Neural progenitor cell (in vitro differentiated cells): ENCODE measurements at regions not wholly inside any gene's neighbourhood (a gene's known extent, or its start where the extent isn't known, plus 50 kb on each side); places are given as distances from the start of the nearest gene placed in this dataset.

Source experiments
- DNase-seq: peaks from one replicate; pipeline ENCODE4 v3.0.0-alpha.2; 2016; ENCODE audit warnings: low spot score
- H2AFZ ChIP-seq: fragments of 200-600 bp; sonication (generic); replicated peaks from 2 replicates; pipeline ENCODE4 v1.6.1; 2016; ENCODE audit warnings: antibody characterized with exemption
- H3F3A ChIP-seq: fragments of 200-600 bp; sonication (generic); 2 replicates; pipeline ENCODE4 v1.6.1; 2016; ENCODE audit warnings: antibody characterized with exemption, low read depth
- H3K27ac ChIP-seq: fragments of 200-600 bp; sonication (generic); 2 replicates; pipeline ENCODE4 v1.5.1; 2016; ENCODE audit warnings: mild to moderate bottlenecking
- H3K27me3 ChIP-seq: fragments of 200-600 bp; sonication (generic); 2 replicates; pipeline ENCODE4 v1.6.1; 2016; ENCODE audit warnings: mild to moderate bottlenecking, moderate library complexity
- H3K36me3 ChIP-seq: fragments of 200-600 bp; sonication (generic); 2 replicates; pipeline ENCODE4 v1.5.1; 2016
- H3K4me1 ChIP-seq: fragments of 200-600 bp; sonication (generic); 2 replicates; pipeline ENCODE4 v1.6.1; 2016; ENCODE audit warnings: mixed run types
- H3K4me2 ChIP-seq: fragments of 200-600 bp; sonication (generic); 2 replicates; pipeline ENCODE4 v1.6.1; 2016
- H3K4me3 ChIP-seq: fragments of 200-600 bp; sonication (generic); 2 replicates; pipeline ENCODE4 v1.5.1; 2016
- H3K79me2 ChIP-seq: fragments of 200-600 bp; sonication (generic); 2 replicates; pipeline ENCODE4 v1.6.1; 2016; ENCODE audit warnings: low read depth
- H3K9ac ChIP-seq: fragments of 200-600 bp; sonication (generic); 2 replicates; pipeline ENCODE4 v1.6.1; 2016
- H3K9me3 ChIP-seq: fragments of 200-600 bp; sonication (generic); 2 replicates; pipeline ENCODE4 v1.5.1; 2016; ENCODE audit warnings: low read depth
- H4K20me1 ChIP-seq: fragments of 200-600 bp; sonication (generic); 2 replicates; pipeline ENCODE4 v1.6.1; 2016; ENCODE audit warnings: low read depth
- H3K27ac Mint-ChIP-seq: 3 replicates; pipeline ENCODE4 v1.8.0; 2021; ENCODE audit warnings: mixed read lengths
- H3K27me3 Mint-ChIP-seq: 2 replicates; pipeline ENCODE4 v1.8.0; 2022; ENCODE audit warnings: low read depth, mild to moderate bottlenecking, inconsistent platforms, moderate library complexity, mixed read lengths; ENCODE audit not compliant: insufficient read depth
- H3K36me3 Mint-ChIP-seq: 3 replicates; pipeline ENCODE4 v1.8.0; 2021; ENCODE audit warnings: mixed read lengths
- H3K4me1 Mint-ChIP-seq: 3 replicates; pipeline ENCODE4 v1.8.0; 2021; ENCODE audit warnings: mixed read lengths
- H3K4me3 Mint-ChIP-seq: 3 replicates; pipeline ENCODE4 v1.8.0; 2021; ENCODE audit warnings: mild to moderate bottlenecking, moderate library complexity, mixed read lengths
- H3K9me3 Mint-ChIP-seq: 3 replicates; pipeline ENCODE4 v1.8.0; 2020; ENCODE audit warnings: mixed read lengths
- CTCF ChIP-seq: fragments of 200-600 bp; sonication (generic); IDR thresholded peaks from 2 replicates; pipeline ENCODE4 v1.5.1; 2017; ENCODE audit warnings: antibody characterized with exemption, mild to moderate bottlenecking
- EZH2 ChIP-seq: fragments of 200-600 bp; sonication (generic); IDR thresholded peaks from 2 replicates; pipeline ENCODE4 v1.6.1; 2017; ENCODE audit warnings: antibody characterized with exemption, mild to moderate bottlenecking, moderate library complexity
- EZH2phosphoT487 ChIP-seq: fragments of 200-600 bp; sonication (generic); IDR thresholded peaks from 2 replicates; pipeline ENCODE4 v1.6.1; 2017; ENCODE audit warnings: antibody characterized with exemption

- Histone ChIP-seq H2AFZ (no peak overlapping the region), H3K9me3 (no peaks in the 10 kb centered on the region), H3F3A (no peaks in the 10 kb centered on the region), H4K20me1 (no peaks in the 10 kb centered on the region), H3K4me1 (peaks cover 4% of the 10 kb centered on the region), H3K36me3 (no peaks in the 10 kb centered on the region), H3K4me2 (no peak overlapping the region), H3K4me3 (no peak overlapping the region), H3K27me3 (peaks cover 23% of the 10 kb centered on the region), H3K9ac (no peak overlapping the region), H3K27ac (no peak overlapping the region), H3K79me2 (no peaks in the 10 kb centered on the region)
- no peaks in the 10 kb centered on the region for H3K36me3 Mint-ChIP-seq
- H3K27me3 Mint-ChIP-seq: peaks cover 21% of the 10 kb centered on the region
- H3K4me3 Mint-ChIP-seq: no peak overlapping the region
- no peak overlapping the region for H3K27ac Mint-ChIP-seq
- TF ChIP-seq EZH2phosphoT487 (no peak), CTCF (no peak), EZH2 (no peak)
- H3K4me1 Mint-ChIP-seq: peaks cover 8% of the 10 kb centered on the region
- DNase-seq: no peak
- no peaks in the 10 kb centered on the region for H3K9me3 Mint-ChIP-seq
Measured at GRCh38 chr3:170814822-170815221, 55.2 kb downstream of the RPL22L1 start.

GRCh38 chr3:170813266-170813665, 56.7 kb downstream of the RPL22L1 start:
- no peak overlapping the region for H3K27ac ChIP-seq
- no peaks in the 10 kb centered on the region for H4K20me1 ChIP-seq
- no peaks in the 10 kb centered on the region for H3K9me3 ChIP-seq
- H3K4me3 Mint-ChIP-seq: no peak overlapping the region
- H3F3A ChIP-seq: no peaks in the 10 kb centered on the region
- H3K36me3 Mint-ChIP-seq: no peaks in the 10 kb centered on the region
- peaks cover under 1% of the 10 kb centered on the region for H3K9me3 Mint-ChIP-seq
- no peak for TF ChIP-seq EZH2
- no peak for TF ChIP-seq CTCF
- no peak for TF ChIP-seq EZH2phosphoT487
- H3K27me3 ChIP-seq: peaks cover 23% of the 10 kb centered on the region
- H3K9ac ChIP-seq: no peak overlapping the region
- no peak for DNase-seq
- no peak overlapping the region for H2AFZ ChIP-seq
- H3K4me3 ChIP-seq: no peak overlapping the region
- H3K36me3 ChIP-seq: no peaks in the 10 kb centered on the region
- peaks cover 4% of the 10 kb centered on the region for H3K4me1 ChIP-seq
- peaks cover 9% of the 10 kb centered on the region for H3K4me1 Mint-ChIP-seq
- H3K79me2 ChIP-seq: no peaks in the 10 kb centered on the region
- no peak overlapping the region for H3K4me2 ChIP-seq
- peaks cover 21% of the 10 kb centered on the region for H3K27me3 Mint-ChIP-seq
- H3K27ac Mint-ChIP-seq: no peak overlapping the region

- Histone ChIP-seq H3K27ac (no peak overlapping the region), H3K4me1 (no peaks in the 10 kb centered on the region), H3K27me3 (peaks cover 23% of the 10 kb centered on the region), H3K4me3 (no peak overlapping the region), H3K79me2 (no peaks in the 10 kb centered on the region), H4K20me1 (no peaks in the 10 kb centered on the region), H2AFZ (no peak overlapping the region), H3K36me3 (no peaks in the 10 kb centered on the region), H3K9ac (no peak overlapping the region), H3K9me3 (no peaks in the 10 kb centered on the region), H3K4me2 (no peak overlapping the region), H3F3A (no peaks in the 10 kb centered on the region)
- DNase-seq: peak; percentile 80
- no peak overlapping the region for H3K27ac Mint-ChIP-seq
- peaks cover 11% of the 10 kb centered on the region for H3K4me1 Mint-ChIP-seq
- H3K27me3 Mint-ChIP-seq: peaks cover 21% of the 10 kb centered on the region
- no peak overlapping the region for H3K4me3 Mint-ChIP-seq
- TF ChIP-seq CTCF (peak; percentile 98), EZH2phosphoT487 (no peak)
- peaks cover 6% of the 10 kb centered on the region for H3K9me3 Mint-ChIP-seq
- no peaks in the 10 kb centered on the region for H3K36me3 Mint-ChIP-seq
Measured at GRCh38 chr3:170811928-170812591, 57.9 kb downstream of the RPL22L1 start.
